ENCODE measurements at regions not wholly inside any gene's neighbourhood (a gene's known extent, or its start where the extent isn't known, plus 50 kb on each side); places are given as distances from the start of the nearest gene placed in this dataset.

DNA sequence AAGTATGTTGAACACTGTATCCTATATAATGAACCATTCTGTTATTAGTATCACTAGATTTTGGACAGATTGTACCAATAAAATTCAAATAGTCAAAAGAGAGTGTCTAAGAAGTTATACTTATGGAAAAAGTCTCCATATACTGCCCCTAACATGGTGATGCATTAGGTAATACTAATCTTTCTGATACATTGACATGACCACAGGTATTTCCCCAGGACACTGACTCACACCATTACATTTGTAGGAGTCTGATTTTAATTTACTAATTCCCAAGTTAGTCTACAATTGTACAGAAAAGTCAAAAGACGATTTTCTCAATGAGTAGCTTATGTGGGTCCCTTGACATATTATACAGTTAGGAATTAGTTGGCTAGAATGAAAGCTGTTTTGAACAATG is 593.8 kb downstream of the ISL1 start:
- TF ChIP-seq, protein P1, sequence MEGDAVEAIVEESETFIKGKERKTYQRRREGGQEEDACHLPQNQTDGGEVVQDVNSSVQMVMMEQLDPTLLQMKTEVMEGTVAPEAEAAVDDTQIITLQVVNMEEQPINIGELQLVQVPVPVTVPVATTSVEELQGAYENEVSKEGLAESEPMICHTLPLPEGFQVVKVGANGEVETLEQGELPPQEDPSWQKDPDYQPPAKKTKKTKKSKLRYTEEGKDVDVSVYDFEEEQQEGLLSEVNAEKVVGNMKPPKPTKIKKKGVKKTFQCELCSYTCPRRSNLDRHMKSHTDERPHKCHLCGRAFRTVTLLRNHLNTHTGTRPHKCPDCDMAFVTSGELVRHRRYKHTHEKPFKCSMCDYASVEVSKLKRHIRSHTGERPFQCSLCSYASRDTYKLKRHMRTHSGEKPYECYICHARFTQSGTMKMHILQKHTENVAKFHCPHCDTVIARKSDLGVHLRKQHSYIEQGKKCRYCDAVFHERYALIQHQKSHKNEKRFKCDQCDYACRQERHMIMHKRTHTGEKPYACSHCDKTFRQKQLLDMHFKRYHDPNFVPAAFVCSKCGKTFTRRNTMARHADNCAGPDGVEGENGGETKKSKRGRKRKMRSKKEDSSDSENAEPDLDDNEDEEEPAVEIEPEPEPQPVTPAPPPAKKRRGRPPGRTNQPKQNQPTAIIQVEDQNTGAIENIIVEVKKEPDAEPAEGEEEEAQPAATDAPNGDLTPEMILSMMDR (IDR thresholded peaks at IDR 0.05), result no peak
- no peak for TF ChIP-seq POLR2A (IDR thresholded peaks at IDR 0.05)
